ENCODE measurements at regions not wholly inside any gene's neighbourhood (a gene's known extent, or its start where the extent isn't known, plus 50 kb on each side); places are given as distances from the start of the nearest gene placed in this dataset.

DNA sequence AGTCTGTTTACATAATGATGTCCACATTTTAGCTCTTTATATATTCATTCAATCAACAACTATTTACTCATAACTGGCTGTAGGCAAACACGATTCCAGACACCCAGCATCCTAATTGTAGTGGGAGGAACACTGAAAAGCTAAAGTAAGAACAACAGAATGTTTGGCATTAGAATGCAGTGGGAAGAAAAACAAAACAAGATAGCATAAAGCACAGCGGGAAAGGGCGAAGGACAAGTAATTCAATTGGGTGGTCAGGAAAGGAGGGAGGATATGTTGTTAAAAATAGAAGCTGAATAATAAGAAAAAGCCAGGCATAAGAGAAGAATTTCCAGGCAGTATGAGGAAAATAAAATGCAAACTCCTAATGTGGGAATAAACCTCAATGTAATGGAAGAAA, 189.5 kb upstream of the FAT4 start:
- no peaks in the 10 kb centered on the region for H3K4me1 Mint-ChIP-seq
- H3K4me3 Mint-ChIP-seq, result no peak overlapping the region
- intact Hi-C loops (cut with micrococcal nuclease), result no loop called here
- peaks cover 4% of the 10 kb centered on the region for H3K9me3 Mint-ChIP-seq
- ChIA-PET POLR2A (no interaction called here), CTCF (no interaction called here)
- H3K27ac Mint-ChIP-seq, result no peak overlapping the region
- no peak for DNase-seq
- H3K36me3 Mint-ChIP-seq (ENCODE audit: low read depth), result no peaks in the 10 kb centered on the region
- no peaks in the 10 kb centered on the region for H3K27me3 Mint-ChIP-seq
- ATAC-seq (ENCODE audit: low read depth), result no peak
- TF ChIP-seq CTCF (IDR thresholded peaks at IDR 0.05), result no peak

DNA sequence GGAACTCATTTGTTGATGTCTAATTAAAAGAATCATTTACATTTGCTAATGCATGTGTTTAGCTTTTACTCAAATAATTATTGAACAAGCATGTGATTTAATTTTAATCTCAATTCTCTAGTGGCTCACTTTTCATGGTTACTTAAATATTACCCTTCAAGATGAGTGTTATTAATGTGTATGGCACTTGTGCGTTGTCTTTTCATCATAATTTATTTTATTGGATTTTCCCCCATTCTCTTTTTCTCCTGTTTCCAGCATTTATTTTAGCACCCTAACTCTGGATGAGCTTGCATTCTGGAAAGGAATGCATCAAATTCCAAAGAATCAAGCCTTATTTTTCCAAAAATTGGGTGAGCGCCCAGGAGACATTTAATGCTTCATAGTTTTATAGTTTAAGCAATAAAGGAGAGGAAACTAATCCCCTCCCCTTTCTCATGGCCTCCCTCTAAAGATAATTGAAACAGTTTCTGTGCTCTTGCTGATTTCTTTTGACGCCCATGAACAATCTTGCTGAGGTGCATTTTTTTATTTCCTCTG, 191.1 kb upstream of the FAT4 start:
- no peak overlapping the region for H3K4me3 Mint-ChIP-seq
- ATAC-seq (ENCODE audit: low read depth), result no peak
- no peaks in the 10 kb centered on the region for H3K27me3 Mint-ChIP-seq

DNA sequence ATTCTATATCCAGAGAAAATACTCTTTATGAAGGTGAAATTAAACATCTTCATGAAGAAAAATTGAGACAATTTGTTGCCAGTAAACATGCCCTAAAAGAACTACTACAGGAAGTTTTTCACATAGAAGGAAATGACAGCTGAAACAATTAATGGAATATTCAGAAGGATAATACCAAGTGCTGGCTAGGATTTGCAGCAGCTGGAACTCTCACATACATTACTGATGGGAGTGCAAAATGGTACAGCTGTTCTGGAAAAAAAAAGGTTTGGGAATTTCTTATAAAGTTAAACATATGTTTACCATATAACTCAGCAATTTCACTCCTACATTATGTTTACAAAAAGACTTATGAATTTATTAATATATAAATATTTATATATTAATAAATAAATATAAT, 193.2 kb upstream of the FAT4 start:
- POLR2A ChIA-PET, result no interaction called here
- ATAC-seq (ENCODE audit: low read depth) (no peak), DNase-seq (no peak)
- Mint-ChIP-seq H3K4me1 (no peaks in the 10 kb centered on the region), H3K27ac (no peak overlapping the region), H3K36me3 (ENCODE audit: low read depth) (no peaks in the 10 kb centered on the region), H3K4me3 (no peak overlapping the region), H3K9me3 (peaks cover 4% of the 10 kb centered on the region), H3K27me3 (no peaks in the 10 kb centered on the region)
- CTCF ChIA-PET, result no interaction called here
- no peak for TF ChIP-seq CTCF (IDR thresholded peaks at IDR 0.05)
- intact Hi-C loops (cut with micrococcal nuclease), result no loop called here

More for the DNA sequence above, 191.1 kb upstream of the FAT4 start:
- ChIA-PET POLR2A (no interaction called here), CTCF (no interaction called here)
- no peaks in the 10 kb centered on the region for H3K4me1 Mint-ChIP-seq
- H3K36me3 Mint-ChIP-seq (ENCODE audit: low read depth), result no peaks in the 10 kb centered on the region
- intact Hi-C loops (cut with micrococcal nuclease), result no loop called here
- no peak for TF ChIP-seq CTCF (IDR thresholded peaks at IDR 0.05)
- DNase-seq, result no peak
- peaks cover 4% of the 10 kb centered on the region for H3K9me3 Mint-ChIP-seq
- no peak overlapping the region for H3K27ac Mint-ChIP-seq

DNA sequence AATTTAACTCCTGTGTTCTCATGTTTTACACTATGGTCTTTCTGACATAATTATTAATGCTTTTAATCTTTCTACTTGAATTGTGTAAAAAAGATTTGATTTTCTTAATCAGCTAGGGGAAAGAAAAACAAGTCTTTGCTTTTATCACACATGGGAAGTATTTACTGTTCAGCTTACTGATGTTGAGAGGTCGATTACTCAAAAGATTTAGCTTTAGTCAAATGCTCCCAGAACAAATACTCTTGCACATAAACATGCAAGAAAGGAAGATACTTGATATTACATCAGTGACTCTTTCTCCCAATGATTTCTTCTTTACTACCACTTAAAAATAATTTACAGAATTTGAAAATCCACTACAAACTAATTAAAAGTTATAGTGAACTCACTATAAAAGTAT, 198.3 kb upstream of the FAT4 start:
- Mint-ChIP-seq H3K4me3 (no peak overlapping the region), H3K27me3 (no peaks in the 10 kb centered on the region), H3K4me1 (no peaks in the 10 kb centered on the region), H3K9me3 (no peaks in the 10 kb centered on the region), H3K36me3 (ENCODE audit: low read depth) (no peaks in the 10 kb centered on the region), H3K27ac (no peak overlapping the region)
- CTCF ChIA-PET, result no interaction called here
- no peak for DNase-seq
- intact Hi-C loops (cut with micrococcal nuclease), result no loop called here
- POLR2A ChIA-PET, result no interaction called here
- ATAC-seq (ENCODE audit: low read depth), result no peak
- no peak for TF ChIP-seq CTCF (IDR thresholded peaks at IDR 0.05)

DNA sequence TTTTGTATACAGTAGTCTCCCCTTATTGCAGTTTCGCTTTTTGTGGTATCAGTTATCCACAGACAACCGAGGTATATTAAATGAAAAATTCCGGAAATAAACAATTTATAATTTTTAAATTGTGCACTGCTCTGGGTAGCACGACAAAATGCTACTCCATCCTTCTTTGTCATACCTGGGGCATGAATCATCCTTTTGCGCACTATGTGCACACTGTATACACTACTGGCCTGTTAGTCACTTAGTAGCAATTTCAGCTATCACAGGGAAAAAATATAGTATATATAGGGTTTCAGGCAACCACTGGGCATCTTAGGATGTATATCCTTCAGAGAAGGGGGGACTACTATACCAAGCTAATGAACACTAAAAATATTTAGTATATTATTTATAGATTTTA, 198.8 kb upstream of the FAT4 start:
- DNase-seq (no peak), ATAC-seq (ENCODE audit: low read depth) (no peak)
- no peak overlapping the region for H3K27ac Mint-ChIP-seq
- intact Hi-C loops (cut with micrococcal nuclease), result no loop called here
- no peak for TF ChIP-seq CTCF (IDR thresholded peaks at IDR 0.05)
- no peaks in the 10 kb centered on the region for H3K36me3 Mint-ChIP-seq (ENCODE audit: low read depth)
- ChIA-PET POLR2A (no interaction called here), CTCF (no interaction called here)
- H3K27me3 Mint-ChIP-seq, result no peaks in the 10 kb centered on the region
- H3K4me3 Mint-ChIP-seq, result no peak overlapping the region
- H3K4me1 Mint-ChIP-seq, result no peaks in the 10 kb centered on the region
- H3K9me3 Mint-ChIP-seq, result no peaks in the 10 kb centered on the region

Data from activated B cell treated with CpG ODN at 0.5 μM for 24 hours (primary cell).